Peyer's patch (tissue), 4 donors: ENCODE measurements at regions not wholly inside any gene's neighbourhood (a gene's known extent, or its start where the extent isn't known, plus 50 kb on each side); places are given as distances from the start of the nearest gene placed in this dataset.

ENCODE experiments used
- CTCF ChIP-seq, 6 experiments: fragments of 450-650 bp in 4 of 6; fragments of 200-600 bp in 2 of 6; sonication (generic) in 1 of 6; IDR thresholded peaks; one replicate each; pipeline ENCODE4 v1.5.1; 2017 to 2019; ENCODE audit warnings: antibody characterized with exemption in 6 of 6, mild to moderate bottlenecking in 3 of 6, moderate library complexity in 1 of 6
- POLR2A ChIP-seq, 2 donors: fragments of 450-650 bp; IDR thresholded peaks; one replicate each; pipeline ENCODE4 v1.5.1; 2017; ENCODE audit warnings: antibody characterized with exemption in 2 of 2, mild to moderate bottlenecking in 2 of 2, moderate library complexity in 2 of 2

GRCh38 chr13:73656863-73657262, 477.3 kb downstream of the KLF12 start:
- TF ChIP-seq CTCF (IDR thresholded peaks at IDR 0.05) (no peak), POLR2A (IDR thresholded peaks at IDR 0.05) (no peak)
